DMS153 treated with DMSO at 0.1 percent for 48 hours (cell line): ENCODE measurements at regions not wholly inside any gene's neighbourhood (a gene's known extent, or its start where the extent isn't known, plus 50 kb on each side); places are given as distances from the start of the nearest gene placed in this dataset.

Experiments
- DNase-seq: peaks from one replicate; lab custom pipeline; 2025; ENCODE audit not compliant: unreplicated experiment; lab: John Stamatoyannopoulos, UW

DNA sequence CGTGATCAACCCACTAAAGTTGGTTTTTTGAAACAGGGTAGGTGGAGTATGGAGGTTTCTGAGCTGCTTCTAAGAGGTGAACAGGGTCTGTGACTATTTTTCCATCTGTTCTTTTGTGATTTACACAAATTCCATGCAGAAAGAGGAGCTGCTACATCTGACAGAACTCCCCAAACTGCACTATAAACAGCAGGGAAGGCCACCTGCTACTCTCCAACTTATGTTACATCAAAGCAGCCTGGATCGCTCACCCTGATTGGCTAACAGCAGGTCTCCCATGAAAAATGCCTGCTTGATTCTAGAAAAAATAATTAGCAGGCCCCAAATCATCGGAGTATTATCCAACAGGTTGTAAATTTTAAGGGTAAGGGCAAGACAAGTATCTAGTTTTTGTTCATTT is 282.9 kb upstream of the FLRT2 start:
- DNase-seq, result no peak

DNA sequence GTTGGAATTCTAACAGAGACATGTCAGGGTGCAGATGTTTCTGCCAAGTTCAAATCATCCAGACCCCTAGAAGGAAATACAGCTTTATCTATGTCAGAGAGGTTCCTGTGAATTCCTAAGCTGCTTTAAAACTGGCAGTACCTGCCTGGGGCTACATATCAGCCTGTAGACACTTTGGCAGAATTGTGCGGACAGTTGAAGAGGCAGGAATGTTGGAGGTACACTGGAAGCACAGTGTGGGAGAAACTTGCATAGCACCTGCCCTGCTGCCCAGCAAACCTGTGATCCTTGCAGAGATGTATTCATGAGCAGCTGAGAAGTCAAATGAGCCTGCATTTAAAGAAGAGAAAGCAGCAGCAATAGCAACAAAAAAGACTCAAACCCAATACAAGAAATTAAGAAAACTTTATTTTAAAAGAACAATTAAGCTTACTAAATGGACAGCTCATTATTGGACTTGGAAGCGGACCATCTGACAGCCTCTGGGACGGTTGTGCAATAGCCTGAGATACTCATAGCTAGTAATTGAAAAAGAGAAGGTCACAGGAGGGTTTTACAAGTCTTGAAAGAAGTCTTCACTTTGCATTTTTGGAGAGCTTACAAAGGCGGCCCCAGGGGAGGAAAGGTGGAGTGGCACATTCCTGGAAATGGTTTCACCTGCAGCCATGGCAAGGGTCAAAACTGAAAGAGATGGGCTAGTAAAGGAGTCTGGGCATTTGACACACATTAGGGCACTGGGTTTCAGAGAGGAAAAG is 280.9 kb upstream of the FLRT2 start:
- DNase-seq, result no peak

DNA sequence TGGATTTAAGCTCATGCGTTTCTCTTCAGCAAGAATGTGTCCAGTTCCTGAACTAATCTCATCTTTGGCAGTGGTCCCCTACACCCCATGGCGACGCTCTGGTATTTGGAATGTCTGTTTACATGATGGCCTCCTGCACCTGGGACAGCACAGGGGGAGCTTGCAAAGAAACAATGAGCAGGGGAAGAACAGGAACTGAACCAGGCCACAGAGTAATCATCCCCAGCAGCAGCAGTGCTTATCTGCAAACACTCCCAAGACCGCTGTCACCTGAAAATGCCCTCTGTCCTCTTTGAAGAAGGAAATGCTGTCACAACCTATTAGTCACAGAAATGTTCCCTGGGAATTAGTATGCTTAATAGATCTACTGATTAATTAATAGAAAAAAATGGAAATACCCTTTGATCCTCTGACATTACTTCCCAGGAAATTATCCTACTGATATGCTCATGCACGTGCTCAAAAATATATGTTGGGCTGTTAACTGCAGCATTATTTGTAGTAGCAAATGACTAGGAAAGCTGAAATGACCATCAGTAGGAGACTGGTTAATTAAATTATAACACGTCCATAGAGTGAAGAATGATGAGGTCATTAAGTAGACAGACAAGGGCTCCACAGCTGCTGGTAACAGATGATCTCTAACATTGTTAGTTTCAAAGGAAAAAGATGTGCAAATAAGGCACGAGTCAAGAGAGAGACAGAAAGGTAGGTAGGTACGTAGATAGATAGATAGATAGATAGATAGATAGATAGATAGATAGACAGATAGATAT is 279.3 kb upstream of the FLRT2 start:
- DNase-seq, result peak; percentile 11

DNA sequence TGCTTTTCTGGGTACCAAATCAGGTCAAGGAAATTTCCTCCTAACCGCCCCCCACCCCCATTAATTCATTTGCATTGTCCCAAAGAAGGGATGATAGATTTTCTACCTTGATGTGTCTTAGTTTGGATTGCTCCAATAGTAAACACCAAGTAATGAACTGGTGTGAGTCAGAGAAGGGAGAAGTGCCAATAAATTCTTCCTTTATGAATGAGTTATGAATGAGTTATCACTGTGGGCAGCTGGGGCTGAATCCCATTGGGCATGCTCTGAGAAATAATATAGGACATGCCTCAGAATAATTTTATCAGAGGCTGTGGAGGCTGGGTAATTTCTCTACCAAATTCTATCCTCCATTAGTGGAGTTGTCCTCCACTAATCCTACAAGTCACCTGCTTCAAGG is 277.9 kb upstream of the FLRT2 start:
- DNase-seq, result no peak

DNA sequence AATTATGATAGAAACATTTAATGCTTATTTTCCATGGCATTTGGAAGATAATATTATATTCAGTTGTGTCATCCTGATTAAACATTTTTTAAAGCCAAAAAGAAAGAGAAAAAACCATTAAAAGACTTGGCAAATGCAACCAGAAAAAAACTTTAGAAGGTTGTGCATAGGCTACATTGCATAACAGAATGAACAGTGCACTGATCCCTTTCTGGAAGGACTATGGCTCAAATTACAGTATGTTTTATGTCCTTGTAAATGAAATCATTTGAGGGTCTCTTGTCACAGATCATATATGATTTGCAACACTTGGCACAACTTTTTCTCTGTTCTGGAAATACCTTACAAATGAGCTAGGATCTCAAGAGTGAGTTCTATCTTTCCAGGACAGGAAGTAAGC is 275.2 kb upstream of the FLRT2 start:
- no peak for DNase-seq

DNA sequence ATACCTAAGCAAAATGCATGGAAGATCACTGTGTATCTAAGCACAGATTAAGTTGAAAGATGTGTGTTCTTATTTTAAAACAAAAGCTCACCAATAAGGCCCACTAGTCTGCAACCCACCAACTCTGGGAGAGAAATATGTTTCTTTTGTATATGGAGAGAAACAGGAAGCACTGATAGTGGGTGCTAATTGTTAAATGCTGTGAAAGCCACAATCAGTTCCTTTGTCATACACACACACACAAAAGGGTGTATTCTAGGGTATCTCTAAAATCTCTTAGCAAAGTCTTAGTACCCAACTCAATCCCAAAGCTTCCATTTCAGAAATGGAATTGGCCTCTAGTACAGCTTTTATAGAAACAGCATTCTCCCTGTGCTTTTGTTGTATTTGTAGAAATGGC is 272.7 kb upstream of the FLRT2 start:
- no peak for DNase-seq

DNA sequence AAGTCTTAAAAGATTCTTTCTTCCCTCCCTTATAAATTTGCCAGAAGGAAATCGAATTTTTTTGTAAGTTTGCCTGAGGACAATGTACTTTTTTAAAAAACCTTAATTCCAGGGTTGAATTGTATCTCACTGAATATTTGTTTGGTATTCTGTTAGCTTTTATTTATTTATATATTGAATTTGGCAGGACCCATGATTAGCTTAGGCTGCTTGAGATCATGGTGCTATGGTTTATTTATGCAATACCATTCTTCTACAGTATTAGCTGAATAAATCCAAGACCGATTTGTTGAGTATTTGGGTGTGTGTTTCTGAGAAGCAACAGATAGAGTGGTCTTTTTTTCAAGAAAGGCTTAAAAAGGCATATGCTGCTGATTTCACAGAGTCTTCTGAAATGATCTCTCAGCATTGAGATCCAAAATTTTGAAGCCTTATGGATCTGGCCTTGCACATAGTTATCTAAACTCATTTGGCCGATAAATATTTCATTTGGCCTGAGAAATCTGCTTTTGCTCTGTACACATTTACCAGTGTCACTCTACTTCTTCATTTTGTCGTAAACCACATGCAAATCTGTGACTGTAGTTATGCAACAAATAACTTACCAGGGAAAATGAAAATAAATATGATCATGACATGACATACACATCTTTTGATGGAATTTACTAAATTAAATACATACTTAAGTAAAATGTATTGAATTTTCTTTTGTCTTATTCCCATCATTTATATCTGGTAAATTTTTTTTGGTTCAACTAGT is 265.8 kb upstream of the FLRT2 start:
- DNase-seq, result no peak

DNA sequence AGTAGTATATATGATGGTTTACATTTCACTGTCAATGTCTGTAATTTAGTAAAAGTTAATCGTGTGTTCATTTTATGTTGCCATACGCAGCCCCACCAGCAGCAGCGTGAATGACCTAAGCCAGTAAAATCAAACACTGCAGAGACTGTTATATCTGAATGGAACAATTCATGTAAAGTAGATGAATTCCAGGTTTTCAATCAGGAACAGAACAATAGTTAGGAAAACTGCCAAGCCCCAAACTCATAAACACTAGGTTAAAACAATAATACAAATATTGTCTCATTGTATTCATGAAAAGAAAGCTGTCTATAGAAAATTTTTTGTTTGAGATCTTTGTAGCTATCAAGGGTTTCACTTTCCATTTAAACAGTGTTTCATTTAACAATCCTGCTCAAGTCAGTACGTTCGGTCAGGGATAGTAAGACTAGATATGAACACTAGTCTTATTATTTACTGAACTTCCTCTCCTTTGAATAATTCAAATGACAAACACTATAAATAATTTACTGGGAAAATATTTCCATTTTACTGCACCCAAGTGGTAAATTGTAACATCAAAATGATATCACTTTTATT is 256.8 kb upstream of the FLRT2 start:
- DNase-seq, result no peak

DNA sequence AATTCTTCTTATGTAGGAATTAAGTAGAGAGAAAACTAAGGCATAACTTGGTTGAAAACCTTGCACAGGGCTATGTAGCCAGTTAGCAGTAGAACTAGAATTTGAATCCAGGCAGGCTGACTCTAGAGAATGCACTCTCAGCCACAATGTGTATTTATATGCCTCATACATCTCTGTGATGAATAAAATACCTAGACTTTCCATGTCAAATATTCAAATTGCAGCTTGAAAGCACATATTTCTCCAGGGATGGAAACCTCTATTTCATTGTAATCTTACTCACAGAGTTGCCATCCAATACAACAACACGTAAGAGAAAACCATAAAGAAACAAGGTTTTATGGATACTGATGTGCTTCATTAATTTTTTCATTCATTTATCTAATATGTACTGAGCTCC is 256.0 kb upstream of the FLRT2 start:
- no peak for DNase-seq

DNA sequence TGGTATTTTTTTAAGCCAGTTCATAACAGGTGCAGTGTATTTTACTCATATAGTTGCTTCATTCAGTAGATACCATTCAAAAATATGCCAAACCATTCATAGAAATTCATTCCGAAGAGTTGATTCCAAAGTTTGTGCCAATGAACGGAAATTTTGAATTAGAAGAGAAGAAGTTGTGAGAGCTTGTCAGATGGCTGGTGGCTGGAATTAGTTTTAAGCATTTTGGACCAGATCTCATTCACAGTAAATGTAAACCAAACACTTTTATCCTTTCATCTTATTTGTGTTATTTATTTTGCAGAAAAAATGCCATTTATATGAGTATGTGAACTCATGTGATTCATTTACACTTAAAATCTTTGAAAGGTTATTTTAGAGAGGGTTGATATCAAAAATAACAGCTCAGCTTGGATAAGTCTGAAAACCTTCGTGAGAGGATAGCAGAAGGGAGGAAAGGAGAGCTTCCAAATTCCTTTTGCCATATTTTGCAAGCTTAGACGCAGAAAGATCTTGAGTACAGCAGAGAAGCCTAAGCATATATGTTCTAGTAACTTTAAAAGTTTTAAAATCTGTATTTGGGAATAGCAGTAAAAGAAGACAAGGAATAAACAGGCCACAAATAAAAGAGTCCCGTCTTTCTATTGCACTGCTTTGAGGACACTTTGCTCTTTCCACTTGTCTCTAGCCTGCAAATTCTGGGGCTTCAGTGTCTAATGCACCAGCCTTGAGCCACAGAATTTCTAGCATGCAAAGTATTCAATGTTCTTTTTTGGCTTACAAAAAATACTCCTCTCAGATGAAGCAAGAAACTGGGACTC is 253.6 kb upstream of the FLRT2 start:
- no peak for DNase-seq

DNA sequence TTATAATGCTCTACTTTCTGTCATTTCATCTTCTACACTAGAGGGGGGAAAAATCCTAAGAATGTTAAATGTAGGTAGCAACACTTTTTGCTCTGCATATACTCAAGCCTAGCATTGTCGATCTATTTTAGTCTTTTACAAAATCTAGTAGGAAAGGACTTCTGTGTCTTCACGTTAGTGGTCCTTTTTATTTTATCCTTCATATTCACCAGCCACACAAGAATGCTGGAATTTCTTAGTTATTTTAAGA is 253.0 kb upstream of the FLRT2 start:
- no peak for DNase-seq

DNA sequence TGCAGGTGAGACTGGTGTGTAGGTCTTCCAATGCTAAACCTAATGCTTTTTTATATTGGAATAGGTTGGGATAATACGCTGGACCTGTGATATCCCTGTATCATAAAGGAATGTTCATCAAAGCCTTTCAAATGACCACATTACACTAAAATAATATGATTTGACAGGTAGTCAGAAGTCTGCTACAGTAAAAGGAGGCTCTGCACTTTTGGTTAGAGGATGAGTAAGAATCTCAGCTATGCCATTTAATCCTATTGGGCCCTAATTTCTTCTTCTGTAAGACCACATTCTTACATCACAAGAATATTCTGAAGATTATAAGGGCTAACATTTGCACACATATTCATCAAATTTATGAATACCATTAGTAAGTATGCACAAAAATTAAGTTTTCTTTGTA is 250.5 kb upstream of the FLRT2 start:
- DNase-seq, result no peak

DNA sequence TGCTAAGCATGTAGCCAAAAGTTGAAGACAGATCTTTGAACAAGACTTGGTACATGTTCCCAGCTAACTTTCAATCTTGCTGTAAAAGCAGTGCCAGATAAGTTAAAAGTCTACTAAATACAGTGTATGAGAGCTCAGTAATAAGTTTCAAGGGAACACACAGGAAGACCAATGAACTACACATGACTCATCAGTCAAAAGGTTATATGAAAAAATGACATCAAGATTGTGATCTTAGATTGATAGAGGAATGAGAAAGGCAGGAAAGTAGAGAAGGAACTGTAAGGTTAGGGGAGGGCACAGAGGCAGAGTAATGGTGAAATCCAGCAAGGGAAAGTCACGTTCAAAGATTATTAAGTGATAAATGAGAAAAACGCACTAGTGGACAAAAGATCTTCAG is 249.9 kb upstream of the FLRT2 start:
- DNase-seq, result no peak

DNA sequence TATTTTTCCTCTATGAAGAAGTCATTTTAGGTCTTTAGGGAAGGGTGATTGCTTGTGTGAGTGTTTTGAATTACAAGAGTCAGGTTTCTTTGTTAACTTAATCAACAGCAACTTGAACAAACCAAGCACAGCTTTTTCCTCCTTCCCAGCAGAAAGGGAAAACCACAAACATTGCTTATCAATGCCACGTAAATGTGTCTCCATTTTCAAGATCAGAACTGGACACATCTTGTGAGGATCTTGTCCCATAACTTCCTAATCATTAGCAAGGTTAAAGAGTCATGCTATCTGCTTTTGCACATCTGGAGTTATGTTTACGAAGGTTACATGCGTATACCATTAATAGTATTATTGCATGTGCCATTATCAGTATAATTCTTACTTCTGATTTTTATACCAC is 248.0 kb upstream of the FLRT2 start:
- no peak for DNase-seq

DNA sequence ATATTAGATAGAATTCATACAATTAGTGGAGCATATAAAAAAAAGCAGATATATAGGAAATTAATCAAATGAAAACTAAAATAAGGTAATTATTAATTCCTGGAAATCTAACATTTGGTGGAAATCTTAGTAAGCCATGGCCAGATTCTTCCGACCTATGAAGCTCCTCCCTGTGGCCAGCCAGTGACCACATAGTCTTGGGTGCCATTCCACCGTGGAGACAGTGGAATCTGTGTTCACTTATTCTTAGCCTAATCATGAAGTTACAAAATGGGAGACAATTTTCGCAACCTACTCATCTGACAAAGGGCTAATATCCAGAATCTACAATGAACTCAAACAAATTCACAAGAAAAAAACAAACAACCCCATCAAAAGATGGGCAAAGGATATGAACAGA is 241.9 kb upstream of the FLRT2 start:
- DNase-seq, result no peak

DNA sequence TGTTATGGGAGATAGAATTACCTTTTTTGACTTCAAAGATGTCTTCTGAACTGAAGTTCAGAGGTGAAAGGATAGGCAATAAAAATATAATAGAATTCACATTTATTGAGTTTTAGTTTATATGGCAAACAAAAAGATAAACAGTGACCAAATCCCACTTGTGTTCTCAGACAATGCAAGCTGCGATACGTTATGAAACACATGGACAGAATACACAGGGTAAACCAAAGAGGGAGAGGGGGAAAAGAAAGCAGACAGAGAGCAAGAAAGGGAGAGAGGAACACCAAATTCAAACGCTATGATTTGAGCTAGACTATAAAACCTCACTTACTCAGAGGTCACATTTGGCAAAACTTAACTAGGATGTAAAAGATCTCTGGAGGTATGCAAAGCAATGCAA is 238.2 kb upstream of the FLRT2 start:
- DNase-seq, result no peak

DNA sequence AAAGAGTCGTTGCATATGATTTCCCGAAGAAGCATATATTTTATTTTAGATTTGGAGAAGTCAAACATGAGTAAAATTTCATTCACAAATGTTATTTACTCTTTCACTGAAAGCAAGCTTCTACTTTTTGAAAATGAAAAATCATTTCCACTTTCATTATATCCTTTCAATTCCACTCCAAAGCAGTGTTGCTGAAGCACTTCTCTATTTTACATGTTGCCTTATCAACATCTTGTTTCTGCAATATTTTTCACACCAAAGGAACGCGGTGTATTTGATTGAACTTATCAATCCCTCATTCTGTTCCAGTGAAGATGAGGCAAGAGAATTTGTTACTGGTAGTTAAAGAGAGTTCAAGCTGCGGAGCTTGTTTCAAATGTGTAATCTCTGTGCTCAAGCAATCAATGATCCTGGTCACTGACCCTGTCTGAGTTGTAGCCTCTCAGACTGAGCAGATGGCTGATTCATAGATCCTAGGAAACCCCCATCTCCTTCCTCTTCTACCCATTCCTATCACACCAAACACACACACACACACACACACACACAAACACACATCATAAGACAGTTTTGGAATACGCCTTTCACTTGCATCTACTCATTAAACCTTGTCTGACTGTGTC is 236.2 kb upstream of the FLRT2 start:
- no peak for DNase-seq

DNA sequence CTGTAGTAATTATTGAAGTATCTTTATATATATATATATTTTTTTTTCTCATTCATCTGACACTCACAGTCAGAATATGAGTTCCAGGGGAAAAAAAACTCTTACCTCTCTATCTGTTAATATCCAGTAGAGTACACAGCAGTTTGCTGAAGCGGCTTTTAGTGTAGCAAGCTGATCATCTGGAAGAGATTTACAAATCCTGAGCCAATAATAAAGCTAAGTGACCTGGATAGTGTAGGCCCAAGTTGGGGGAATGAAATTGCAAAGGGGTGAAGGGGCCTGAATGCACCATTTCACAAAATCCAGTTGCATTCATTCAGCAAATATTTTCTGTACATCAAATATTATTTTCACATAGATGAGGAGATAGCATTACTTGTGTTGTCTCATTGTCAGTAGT is 234.6 kb upstream of the FLRT2 start:
- no peak for DNase-seq

DNA sequence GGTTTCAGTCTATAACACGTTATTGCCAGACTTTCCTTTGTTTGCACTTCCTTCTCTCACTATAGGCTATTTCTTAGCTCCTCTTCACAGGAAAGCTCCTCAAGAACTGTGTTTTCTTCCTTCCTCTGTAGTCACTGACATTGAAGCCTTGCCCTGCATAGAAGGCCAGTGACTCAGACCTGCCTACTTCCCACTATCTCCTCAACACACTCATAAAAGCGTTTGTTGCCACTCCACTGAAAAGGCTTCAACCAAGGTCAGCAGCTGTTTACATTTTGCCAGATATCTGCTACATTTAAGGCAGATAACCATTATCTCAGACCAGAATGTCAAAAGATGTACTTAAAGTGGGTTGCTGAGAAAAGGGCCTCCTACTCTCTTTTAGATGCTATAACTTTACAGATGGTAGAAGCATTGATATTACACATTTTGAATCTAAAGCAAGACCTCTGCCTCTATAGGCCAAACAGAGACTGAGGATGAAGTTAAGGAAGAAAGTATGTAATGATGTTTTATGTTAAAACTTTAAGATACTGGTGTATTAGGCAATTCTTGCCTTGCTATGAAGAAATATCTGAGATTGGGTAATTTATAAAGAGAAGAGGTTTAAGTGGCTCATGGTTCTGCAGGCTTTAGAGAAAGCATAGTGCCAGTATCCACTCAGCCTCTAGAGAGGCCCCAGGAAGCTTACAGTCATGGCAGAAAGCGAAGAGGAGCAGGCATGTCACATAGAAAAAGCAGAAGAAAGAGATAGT is 233.3 kb upstream of the FLRT2 start:
- DNase-seq, result no peak

DNA sequence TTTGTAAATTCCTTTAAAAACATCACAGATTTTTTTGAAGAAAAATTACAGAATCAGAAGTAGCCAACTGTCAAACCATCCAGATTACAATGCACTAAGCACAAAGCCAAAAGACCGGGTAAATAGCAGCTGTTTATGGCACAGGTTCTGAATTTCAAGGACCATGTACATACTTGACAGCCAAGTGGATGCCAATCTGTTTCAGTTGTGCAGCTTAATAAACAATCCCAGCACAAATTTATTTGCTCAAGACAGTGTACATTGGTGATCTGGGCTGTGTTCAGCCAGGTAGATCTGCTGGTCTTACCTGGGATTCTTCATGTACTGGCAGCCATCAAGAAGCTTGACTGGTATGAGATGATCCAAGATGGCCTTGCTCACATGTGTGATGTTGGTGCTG is 229.8 kb upstream of the FLRT2 start:
- no peak for DNase-seq
